HG03439 (cell line): ENCODE measurements at regions not wholly inside any gene's neighbourhood (a gene's known extent, or its start where the extent isn't known, plus 50 kb on each side); places are given as distances from the start of the nearest gene placed in this dataset.
"Not testable (repeated sequence)": the region's sequence is repeated elsewhere in the genome, so short reads cannot be mapped to it uniquely, and the experiment has no call there.

Source experiments
- ATAC-seq: cut with Tn5 transposase; IDR thresholded peaks from one replicate; pipeline ENCODE4 v1.9.1; 2021; ENCODE audit warnings: mild to moderate bottlenecking, moderate library complexity; ENCODE audit not compliant: unreplicated experiment

- no peak for ATAC-seq
These were observed 1098.2 kb upstream of the USP15 start for GRCh38 chr12:61161961-61162360.

GRCh38 chr12:61188801-61189595, 1071.2 kb upstream of the USP15 start:
- no peak for ATAC-seq

- ATAC-seq, result no peak
These were observed 1046.6 kb upstream of the USP15 start for GRCh38 chr12:61213646-61214045.

- no peak for ATAC-seq
These were observed 1039.9 kb upstream of the USP15 start for GRCh38 chr12:61220337-61220736.

GRCh38 chr12:61232040-61232439, 1028.2 kb upstream of the USP15 start:
- ATAC-seq, result no peak

GRCh38 chr12:61250303-61250702, 1009.9 kb upstream of the USP15 start:
- ATAC-seq, result no peak

DNA sequence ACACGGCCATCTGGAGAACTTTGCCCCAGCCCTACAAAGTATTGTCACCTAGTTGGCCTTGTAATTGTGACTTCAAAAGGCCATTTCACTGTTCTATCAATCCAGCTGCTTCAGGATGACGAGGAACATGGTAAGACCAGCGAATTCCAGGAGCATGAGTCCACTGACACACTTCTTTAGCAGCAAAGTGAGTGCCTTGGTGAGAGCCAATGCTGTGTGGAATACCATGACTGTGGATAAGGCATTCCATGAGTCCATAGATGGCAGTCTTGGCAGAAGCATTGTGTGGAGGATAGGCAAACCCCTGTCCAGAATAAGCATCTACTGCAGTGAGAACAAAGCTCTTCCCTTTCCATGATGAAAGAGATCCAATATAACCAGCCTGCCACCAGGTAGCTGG, 1009.1 kb upstream of the USP15 start:
- ATAC-seq, result no peak

DNA sequence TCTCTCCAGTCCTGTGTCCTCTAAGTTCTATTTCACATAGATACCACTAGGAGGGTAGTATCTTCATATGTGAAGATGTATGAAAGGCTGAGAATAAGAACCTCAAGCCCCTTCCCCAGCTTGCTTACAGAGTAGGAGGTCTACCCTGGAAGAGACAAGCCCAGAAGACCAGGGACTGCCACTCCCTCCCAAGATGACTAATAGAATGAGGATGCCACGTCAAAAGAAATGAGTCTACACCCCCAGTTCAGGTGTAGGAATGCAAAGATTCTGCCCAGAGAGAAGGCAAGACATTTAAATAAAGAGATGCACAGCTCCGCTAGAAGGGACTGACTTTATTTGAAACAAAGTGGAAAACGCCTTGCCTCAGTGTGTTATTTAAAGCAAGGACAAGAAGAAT, 1006.0 kb upstream of the USP15 start:
- ATAC-seq, result no peak

DNA sequence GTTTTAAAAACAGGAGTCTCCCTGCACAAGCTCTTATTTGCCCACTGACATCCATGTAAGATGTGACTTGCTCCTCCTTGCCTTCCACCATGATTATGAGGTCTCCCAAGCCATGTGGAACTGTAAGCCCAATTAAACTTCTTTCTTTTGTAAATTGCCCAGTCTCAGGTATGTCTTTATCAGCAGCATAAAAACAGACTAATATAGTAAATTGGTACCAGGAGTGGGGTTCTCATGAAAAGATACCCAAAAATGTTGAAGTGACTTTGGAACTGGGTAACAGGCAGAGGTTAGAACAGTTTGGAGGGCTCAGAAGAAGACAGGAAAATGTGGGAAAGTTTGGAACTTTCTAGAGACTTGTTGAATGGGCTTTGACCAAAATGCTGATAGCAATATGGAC, 995.9 kb upstream of the USP15 start:
- not testable (repeated sequence) for ATAC-seq

GRCh38 chr12:61267474-61267873, 992.7 kb upstream of the USP15 start:
- ATAC-seq, result no peak

GRCh38 chr12:61272441-61272840, 987.8 kb upstream of the USP15 start:
- no peak for ATAC-seq

- no peak for ATAC-seq
These were observed 977.2 kb upstream of the USP15 start for GRCh38 chr12:61282790-61283575.

- ATAC-seq, result no peak
These were observed 969.7 kb upstream of the USP15 start for GRCh38 chr12:61290473-61290872.

- ATAC-seq, result no peak
These were observed 968.6 kb upstream of the USP15 start for GRCh38 chr12:61291647-61292046.

- not testable (repeated sequence) for ATAC-seq
These were observed 966.2 kb upstream of the USP15 start for GRCh38 chr12:61294011-61294410.

GRCh38 chr12:61301817-61302216, 958.4 kb upstream of the USP15 start:
- no peak for ATAC-seq

GRCh38 chr12:61302282-61302681, 957.9 kb upstream of the USP15 start:
- ATAC-seq, result no peak

DNA sequence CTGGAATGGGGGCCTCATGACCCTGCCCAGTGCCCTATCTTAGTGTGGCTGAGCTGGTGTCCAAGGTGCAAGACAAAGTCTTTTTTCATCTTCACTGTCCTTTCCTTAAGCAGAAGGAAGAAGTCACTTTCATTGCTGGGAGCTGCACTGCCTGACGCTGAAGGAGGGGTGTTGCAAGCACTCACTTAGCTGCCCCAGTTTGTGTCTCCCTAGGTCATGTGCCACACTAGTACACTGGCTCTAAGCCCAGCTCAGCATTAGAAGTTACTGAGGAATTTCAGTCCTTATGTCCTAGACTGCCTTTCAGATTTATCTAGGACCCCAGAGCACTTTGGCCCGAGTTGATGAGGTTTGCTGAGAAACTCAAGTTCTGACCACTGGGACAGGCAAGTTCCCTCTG, 952.0 kb upstream of the USP15 start:
- ATAC-seq, result no peak

DNA sequence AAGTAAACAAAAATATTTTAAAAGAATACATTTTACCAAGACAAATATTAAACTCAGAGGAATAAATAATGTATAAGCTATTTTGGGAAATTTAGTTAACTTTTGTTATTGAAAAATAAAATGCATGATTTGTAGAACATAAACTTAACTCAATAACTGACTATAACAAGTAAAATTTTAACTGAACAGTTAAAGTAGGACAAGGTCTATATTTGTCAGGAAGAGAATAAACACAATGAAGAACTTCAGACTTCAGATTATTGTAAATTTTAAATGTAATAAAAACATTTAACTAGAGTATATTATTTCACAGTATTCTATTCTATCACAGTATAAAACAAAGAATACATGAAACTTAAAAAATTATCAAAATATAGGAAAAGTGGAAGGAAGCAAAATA, 948.8 kb upstream of the USP15 start:
- ATAC-seq, result no peak

- no peak for ATAC-seq
These were observed 911.3 kb upstream of the USP15 start for GRCh38 chr12:61348871-61349270.

- ATAC-seq, result no peak
These were observed 905.1 kb upstream of the USP15 start for GRCh38 chr12:61355105-61355504.

- no peak for ATAC-seq
These were observed 903.7 kb upstream of the USP15 start for GRCh38 chr12:61356485-61356884.
